ENCODE measurements at regions not wholly inside any gene's neighbourhood (a gene's known extent, or its start where the extent isn't known, plus 50 kb on each side); places are given as distances from the start of the nearest gene placed in this dataset.

DNA sequence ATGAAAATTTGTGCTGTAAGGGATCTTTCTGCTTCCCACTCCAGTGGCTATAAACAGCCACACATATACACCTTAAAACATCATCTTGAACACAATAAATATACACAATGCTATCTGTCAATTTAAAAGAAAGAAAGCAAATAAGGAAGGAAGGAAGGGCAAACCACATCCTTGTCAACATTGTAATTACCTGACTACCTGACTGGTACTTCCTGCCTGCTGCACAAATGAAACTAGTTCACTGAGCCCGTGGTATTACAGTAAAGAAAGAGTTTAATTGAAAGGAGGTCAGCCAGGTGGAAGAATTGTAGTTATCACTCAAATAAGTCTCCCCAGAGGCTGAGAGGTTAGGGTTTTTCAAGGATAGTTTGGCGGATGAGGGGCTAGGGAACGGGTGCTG is 344.4 kb upstream of the ASIC2 start:
- H3K4me3 ChIP-seq (ENCODE audit: insufficient read depth, low read depth, low read length) = no peak overlapping the region
- H2AK9ac ChIP-seq (replicated peaks; ENCODE audit: low read depth, low read length, poor library complexity) = no peak overlapping the region
- H3K23ac ChIP-seq (ENCODE audit: low read depth, low read length) = no peak overlapping the region
- no peak overlapping the region for H3K27ac ChIP-seq (ENCODE audit: insufficient read depth, low read length)
- no peak overlapping the region for H3K9ac ChIP-seq (ENCODE audit: low read depth, low read length)
- POLR2A ChIA-PET (ENCODE audit: unreplicated experiment) = no interaction called here
- no peaks in the 10 kb centered on the region for H3K4me1 ChIP-seq (ENCODE audit: control insufficient read depth, insufficient read depth, low read length)
- H3K9me1 ChIP-seq (ENCODE audit: insufficient read depth, low read length) = no peaks in the 10 kb centered on the region
- H2BK5ac ChIP-seq (ENCODE audit: low read depth, low read length, poor library complexity, severe bottlenecking) = no peak overlapping the region
- no peak overlapping the region for H2BK120ac ChIP-seq (ENCODE audit: low read depth, low read length)
- in situ Hi-C loops (cut with MboI; ENCODE audit: low sequenced_read_pairs) (no loop called here), intact Hi-C loops (cut with micrococcal nuclease) (no loop called here), dilution Hi-C loops (cut with HindIII; ENCODE audit: low sequenced_read_pairs, unreplicated experiment) (no loop called here)
- no peak overlapping the region for H2BK20ac ChIP-seq (ENCODE audit: low read depth, low read length)
- H2BK15ac ChIP-seq (ENCODE audit: low read depth, low read length) = no peak overlapping the region
- no peak overlapping the region for H3K4ac ChIP-seq (ENCODE audit: low read depth, low read length)
- H4K5ac ChIP-seq (ENCODE audit: low read depth, low read length) = no peak overlapping the region
- no peak overlapping the region for H2AFZ ChIP-seq (replicated peaks; ENCODE audit: low read length, poor library complexity)
- no peaks in the 10 kb centered on the region for H3K36me3 ChIP-seq (ENCODE audit: control insufficient read depth, insufficient read depth, low read length)
- no peaks in the 10 kb centered on the region for H3K79me1 ChIP-seq (ENCODE audit: low read depth in 1 of 2, low read length in 2 of 2)
- WGBS, 2 experiments (ENCODE audit: extremely low coverage in 2 of 2, insufficient read length in 1 of 2) = no CpG with 5 or more reads among the region's 3 CpGs
- peaks cover 2% of the 10 kb centered on the region; the same call in 1 of the 2 replicates for H3K9me3 ChIP-seq (ENCODE audit: control insufficient read depth, insufficient read depth, low read length)
- H4K91ac ChIP-seq (ENCODE audit: insufficient read depth, low read depth, low read length) = no peak overlapping the region
- no peak overlapping the region for H3K18ac ChIP-seq (ENCODE audit: low read depth, low read length)
- H3K4me2 ChIP-seq (ENCODE audit: low read depth, low read length) = no peak overlapping the region
- BruUV-seq (replicated peaks) = no TSS peak
- TF ChIP-seq, protein P1, sequence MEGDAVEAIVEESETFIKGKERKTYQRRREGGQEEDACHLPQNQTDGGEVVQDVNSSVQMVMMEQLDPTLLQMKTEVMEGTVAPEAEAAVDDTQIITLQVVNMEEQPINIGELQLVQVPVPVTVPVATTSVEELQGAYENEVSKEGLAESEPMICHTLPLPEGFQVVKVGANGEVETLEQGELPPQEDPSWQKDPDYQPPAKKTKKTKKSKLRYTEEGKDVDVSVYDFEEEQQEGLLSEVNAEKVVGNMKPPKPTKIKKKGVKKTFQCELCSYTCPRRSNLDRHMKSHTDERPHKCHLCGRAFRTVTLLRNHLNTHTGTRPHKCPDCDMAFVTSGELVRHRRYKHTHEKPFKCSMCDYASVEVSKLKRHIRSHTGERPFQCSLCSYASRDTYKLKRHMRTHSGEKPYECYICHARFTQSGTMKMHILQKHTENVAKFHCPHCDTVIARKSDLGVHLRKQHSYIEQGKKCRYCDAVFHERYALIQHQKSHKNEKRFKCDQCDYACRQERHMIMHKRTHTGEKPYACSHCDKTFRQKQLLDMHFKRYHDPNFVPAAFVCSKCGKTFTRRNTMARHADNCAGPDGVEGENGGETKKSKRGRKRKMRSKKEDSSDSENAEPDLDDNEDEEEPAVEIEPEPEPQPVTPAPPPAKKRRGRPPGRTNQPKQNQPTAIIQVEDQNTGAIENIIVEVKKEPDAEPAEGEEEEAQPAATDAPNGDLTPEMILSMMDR (conservative IDR thresholded peaks at IDR 0.05; ENCODE audit: low read depth, low read length) = no peak
- TF ChIP-seq BHLHE40 (IDR thresholded peaks at IDR 0.05; ENCODE audit: low read depth, low read length) (no peak), MAFK (IDR thresholded peaks at IDR 0.05; ENCODE audit: low read depth, low read length) (no peak), CEBPB (IDR thresholded peaks at IDR 0.05; ENCODE audit: low read depth, low read length) (no peak), CHD1 (IDR thresholded peaks at IDR 0.05; ENCODE audit: low read depth, low read length) (no peak), RAD21 (IDR thresholded peaks at IDR 0.05; ENCODE audit: low read length) (no peak), RCOR1 (IDR thresholded peaks at IDR 0.05; ENCODE audit: insufficient replicate concordance, low read length) (no peak), RFX5 (IDR thresholded peaks at IDR 0.05; ENCODE audit: low read depth, low read length) (no peak), NFE2L2 (IDR thresholded peaks at IDR 0.05; ENCODE audit: low read depth, low read length) (no peak), MXI1 (IDR thresholded peaks at IDR 0.05; ENCODE audit: borderline replicate concordance, low read depth, low read length) (no peak), SMC3 (IDR thresholded peaks at IDR 0.05; ENCODE audit: low read depth, low read length) (no peak), FOS (IDR thresholded peaks at IDR 0.05; ENCODE audit: low read depth, low read length) (no peak)
- TF ChIP-seq, protein P2, sequence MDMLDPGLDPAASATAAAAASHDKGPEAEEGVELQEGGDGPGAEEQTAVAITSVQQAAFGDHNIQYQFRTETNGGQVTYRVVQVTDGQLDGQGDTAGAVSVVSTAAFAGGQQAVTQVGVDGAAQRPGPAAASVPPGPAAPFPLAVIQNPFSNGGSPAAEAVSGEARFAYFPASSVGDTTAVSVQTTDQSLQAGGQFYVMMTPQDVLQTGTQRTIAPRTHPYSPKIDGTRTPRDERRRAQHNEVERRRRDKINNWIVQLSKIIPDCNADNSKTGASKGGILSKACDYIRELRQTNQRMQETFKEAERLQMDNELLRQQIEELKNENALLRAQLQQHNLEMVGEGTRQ (IDR thresholded peaks at IDR 0.05; ENCODE audit: low read depth, low read length) = no peak
- TF ChIP-seq, protein P3, sequence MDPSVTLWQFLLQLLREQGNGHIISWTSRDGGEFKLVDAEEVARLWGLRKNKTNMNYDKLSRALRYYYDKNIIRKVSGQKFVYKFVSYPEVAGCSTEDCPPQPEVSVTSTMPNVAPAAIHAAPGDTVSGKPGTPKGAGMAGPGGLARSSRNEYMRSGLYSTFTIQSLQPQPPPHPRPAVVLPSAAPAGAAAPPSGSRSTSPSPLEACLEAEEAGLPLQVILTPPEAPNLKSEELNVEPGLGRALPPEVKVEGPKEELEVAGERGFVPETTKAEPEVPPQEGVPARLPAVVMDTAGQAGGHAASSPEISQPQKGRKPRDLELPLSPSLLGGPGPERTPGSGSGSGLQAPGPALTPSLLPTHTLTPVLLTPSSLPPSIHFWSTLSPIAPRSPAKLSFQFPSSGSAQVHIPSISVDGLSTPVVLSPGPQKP (IDR thresholded peaks at IDR 0.05; ENCODE audit: borderline replicate concordance, low read depth, low read length) = no peak
- no peaks in the 10 kb centered on the region for H3K27me3 ChIP-seq (ENCODE audit: control insufficient read depth, insufficient read depth, low read length)
- no peak overlapping the region for H4K8ac ChIP-seq (ENCODE audit: low read depth in 2 of 2, low read length in 2 of 2)
- no peak for DNase-seq
- no peak overlapping the region for H2AK5ac ChIP-seq (ENCODE audit: low read depth, low read length)
- no peak for ATAC-seq (ENCODE audit: low read depth)
- no peak overlapping the region for H3K56ac ChIP-seq (ENCODE audit: extremely low read depth, insufficient read depth, low read length)
- no peak overlapping the region for H3K14ac ChIP-seq (replicated peaks; ENCODE audit: low read depth, low read length)
- CTCF ChIA-PET = no interaction called here
- no peaks in the 10 kb centered on the region for H4K20me1 ChIP-seq (ENCODE audit: insufficient read depth, low read length)

Data from IMR-90 (cell line).